ENCODE measurements at regions not wholly inside any gene's neighbourhood (a gene's known extent, or its start where the extent isn't known, plus 50 kb on each side); places are given as distances from the start of the nearest gene placed in this dataset.

- CTCF ChIA-PET = interaction anchor here (1.0 to 1.9 kb wide), 4 partner anchors 12 to 551 kb away, joined by 3 to 12 read pairs (median 4); partner anchors contain the start of gene EFNB1
- Histone ChIP-seq H3K4me2 (ENCODE audit: control insufficient read depth, insufficient read depth) (no peak overlapping the region), H3K9ac (ENCODE audit: control insufficient read depth, insufficient read depth, low read length) (no peak overlapping the region), H4K20me1 (ENCODE audit: control insufficient read depth, insufficient read depth) (no peaks in the 10 kb centered on the region), H3K79me2 (ENCODE audit: control insufficient read depth, insufficient read depth, low read length) (no peaks in the 10 kb centered on the region), H3K27me3 (replicated peaks in 1 of 2; ENCODE audit: control insufficient read depth in 2 of 2, insufficient read depth in 2 of 2, low read length in 1 of 2) (no peaks in the 10 kb centered on the region), H3K4me1 (ENCODE audit: control insufficient read depth, insufficient read depth, low read length) (no peaks in the 10 kb centered on the region), H3K36me3 (ENCODE audit: control insufficient read depth in 2 of 2, insufficient read depth in 2 of 2, low read length in 1 of 2) (no peaks in the 10 kb centered on the region), H3K9me3 (replicated peaks; ENCODE audit: control insufficient read depth, insufficient read depth, low read length) (no peaks in the 10 kb centered on the region), H3K27ac (ENCODE audit: control insufficient read depth, insufficient read depth) (no peak overlapping the region), H3K4me3 (no peak overlapping the region), H2AFZ (ENCODE audit: control insufficient read depth, low read depth, low read length) (no peak overlapping the region)
- SMC1A ChIA-PET (ENCODE audit: uncharacterized antibody, unreplicated experiment) = interaction anchor here (1.2 kb wide), 1 partner anchor 9 kb away, joined by 4 read pairs; no protein-coding TSS in a partner anchor
- POLR2A ChIA-PET = no interaction called here
- 36% methylated on average over 8 of the region's 8 CpGs for WGBS (ENCODE audit: insufficient coverage, insufficient replicate concordance, low lambda C conversion rate, missing lambda C conversion rate)
- ATAC-seq (no peak), FAIRE-seq (no peak), DNase-seq (ENCODE audit: low read depth, low spot score) (no peak)
- RAD21 ChIA-PET (ENCODE audit: unreplicated experiment) = no interaction called here
- BruUV-seq (replicated peaks) = no TSS peak
- TF ChIP-seq JUND (IDR thresholded peaks at IDR 0.05; ENCODE audit: low read depth, low read length) (no peak), BRCA1 (IDR thresholded peaks at IDR 0.05; ENCODE audit: low read depth, low read length) (no peak), JUNB (IDR thresholded peaks at IDR 0.05) (no peak), BCL3 (IDR thresholded peaks at IDR 0.05; ENCODE audit: borderline replicate concordance, insufficient read depth, low read depth, low read length, poor library complexity, severe bottlenecking) (no peak)
- intact Hi-C loops (cut with micrococcal nuclease; ENCODE audit: unreplicated experiment) (loop anchor here (10.0 kb wide), 1 partner anchor 130 kb away; no protein-coding TSS in a partner anchor), in situ Hi-C loops (cut with MboI) (loop anchor here (5.0 to 25.0 kb wide), 3 partner anchors 457 to 1097 kb away; partner anchors contain the start of gene EFNB1)
Observed at GRCh38 chrX:69284491-69284890, 119.2 kb upstream of the PJA1 start.
